IPS-15b (cell line): ENCODE measurements at regions not wholly inside any gene's neighbourhood (a gene's known extent, or its start where the extent isn't known, plus 50 kb on each side); places are given as distances from the start of the nearest gene placed in this dataset.

Experiments used
- H3K27me3 ChIP-seq: one replicate; pipeline ENCODE4 v1.6.1; 2013; ENCODE audit warnings: low read length; ENCODE audit not compliant: control insufficient read depth, insufficient read depth
- H3K36me3 ChIP-seq: one replicate; pipeline ENCODE4 v1.6.1; 2013; ENCODE audit warnings: low read length; ENCODE audit not compliant: control insufficient read depth, insufficient read depth
- H3K4me1 ChIP-seq: one replicate; pipeline ENCODE4 v1.6.1; 2013; ENCODE audit warnings: mild to moderate bottlenecking, low read length; ENCODE audit not compliant: control insufficient read depth, insufficient read depth
- H3K4me3 ChIP-seq: one replicate; pipeline ENCODE4 v1.5.1; 2013; ENCODE audit warnings: low read depth, low read length
- H3K9ac ChIP-seq: one replicate; pipeline ENCODE4 v1.6.1; 2013; ENCODE audit warnings: low read depth, mild to moderate bottlenecking, low read length
- H3K9me3 ChIP-seq: one replicate; pipeline ENCODE4 v1.6.1; 2013; ENCODE audit warnings: mild to moderate bottlenecking, low read length; ENCODE audit not compliant: control insufficient read depth, insufficient read depth

DNA sequence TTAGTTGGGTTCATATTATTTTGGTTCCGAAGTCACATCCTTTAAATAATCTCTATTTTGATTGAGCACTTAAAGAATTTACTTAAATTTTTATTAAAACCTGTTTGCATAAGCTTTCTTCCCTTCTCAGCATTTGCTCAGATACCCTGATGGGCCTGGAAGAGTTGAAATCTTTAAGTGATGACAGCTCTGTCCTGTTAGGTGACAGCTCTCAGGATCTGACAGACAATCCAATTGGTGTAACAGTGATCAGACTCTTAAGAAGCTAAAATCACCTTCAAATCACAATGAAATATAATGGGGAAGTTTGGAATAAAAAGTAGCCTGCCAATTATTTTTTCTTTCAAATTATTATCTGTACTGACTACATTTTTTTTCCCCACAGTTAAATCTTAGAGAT, 284.4 kb downstream of the LMO7 start:
- Histone ChIP-seq H3K9ac (no peak overlapping the region), H3K4me1 (no peaks in the 10 kb centered on the region), H3K27me3 (no peaks in the 10 kb centered on the region), H3K36me3 (no peaks in the 10 kb centered on the region), H3K9me3 (no peaks in the 10 kb centered on the region), H3K4me3 (no peak overlapping the region)

DNA sequence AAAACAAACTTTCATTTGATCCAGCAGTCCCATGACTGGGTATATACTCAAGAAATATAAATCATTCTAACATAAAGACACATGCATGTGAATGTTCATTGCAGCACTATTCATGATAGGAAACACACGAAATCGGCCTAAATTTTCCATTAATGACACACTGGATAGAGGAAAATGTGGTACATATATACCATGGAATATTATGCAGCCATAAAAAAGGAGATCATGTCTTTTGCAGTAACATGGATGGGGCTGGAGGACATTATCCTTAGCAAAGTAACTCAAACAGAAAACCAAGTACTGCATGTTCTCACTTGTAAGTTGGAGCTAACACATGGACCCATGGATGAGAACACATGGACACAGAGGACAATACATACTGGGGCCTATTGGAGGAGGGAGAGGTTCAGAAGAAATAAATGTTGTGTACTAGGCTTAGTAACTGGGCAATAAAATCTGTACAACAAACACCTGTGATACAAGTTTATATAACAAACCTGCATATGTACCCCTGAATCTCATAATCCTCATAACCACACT, 283.6 kb downstream of the LMO7 start:
- Histone ChIP-seq H3K4me3 (no peak overlapping the region), H3K9ac (no peak overlapping the region), H3K4me1 (no peaks in the 10 kb centered on the region), H3K9me3 (no peaks in the 10 kb centered on the region), H3K36me3 (no peaks in the 10 kb centered on the region), H3K27me3 (no peaks in the 10 kb centered on the region)

DNA sequence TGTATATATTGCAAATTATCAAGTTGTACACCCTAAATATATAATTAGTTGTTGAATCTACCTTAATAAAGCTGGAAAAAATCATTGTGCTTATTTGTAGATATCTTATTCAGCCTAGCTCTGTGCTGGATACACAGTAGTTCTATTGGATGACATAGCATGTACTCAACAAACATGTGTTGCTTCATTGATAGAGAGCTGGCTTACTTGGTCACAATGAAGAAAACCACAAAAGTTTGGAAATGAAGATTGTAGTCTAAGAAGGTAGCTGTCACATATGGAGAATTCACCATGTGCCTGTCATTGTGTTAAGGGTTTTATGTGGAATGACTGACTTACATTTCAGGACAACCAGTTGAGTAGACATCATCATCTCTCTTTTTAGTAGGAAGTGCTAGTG, 278.9 kb downstream of the LMO7 start:
- H3K9me3 ChIP-seq, result no peaks in the 10 kb centered on the region
- no peak overlapping the region for H3K9ac ChIP-seq
- H3K4me3 ChIP-seq, result no peak overlapping the region
- H3K4me1 ChIP-seq, result no peaks in the 10 kb centered on the region
- no peaks in the 10 kb centered on the region for H3K27me3 ChIP-seq
- no peaks in the 10 kb centered on the region for H3K36me3 ChIP-seq

DNA sequence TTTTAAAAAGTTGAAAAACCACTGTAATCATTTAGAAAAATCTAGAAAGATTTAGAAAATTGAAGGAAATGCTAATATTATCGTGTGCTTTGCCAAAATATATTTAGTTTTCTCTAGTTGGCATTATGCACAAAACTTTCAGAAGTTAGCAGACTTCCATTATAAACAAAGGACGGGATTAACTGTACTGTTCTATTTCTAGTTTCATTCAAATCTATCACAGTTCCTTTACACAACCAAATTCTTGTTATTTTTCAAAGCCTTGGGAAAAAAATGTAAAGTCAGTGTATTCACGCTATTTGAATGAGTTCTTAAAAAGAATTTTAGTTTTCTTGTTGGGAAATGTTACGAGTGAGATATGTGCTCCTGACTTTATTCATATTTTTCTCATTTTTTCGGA, 277.8 kb downstream of the LMO7 start:
- H3K4me1 ChIP-seq, result no peaks in the 10 kb centered on the region
- no peaks in the 10 kb centered on the region for H3K27me3 ChIP-seq
- H3K9me3 ChIP-seq, result no peaks in the 10 kb centered on the region
- H3K36me3 ChIP-seq, result no peaks in the 10 kb centered on the region
- H3K9ac ChIP-seq, result no peak overlapping the region
- no peak overlapping the region for H3K4me3 ChIP-seq

DNA sequence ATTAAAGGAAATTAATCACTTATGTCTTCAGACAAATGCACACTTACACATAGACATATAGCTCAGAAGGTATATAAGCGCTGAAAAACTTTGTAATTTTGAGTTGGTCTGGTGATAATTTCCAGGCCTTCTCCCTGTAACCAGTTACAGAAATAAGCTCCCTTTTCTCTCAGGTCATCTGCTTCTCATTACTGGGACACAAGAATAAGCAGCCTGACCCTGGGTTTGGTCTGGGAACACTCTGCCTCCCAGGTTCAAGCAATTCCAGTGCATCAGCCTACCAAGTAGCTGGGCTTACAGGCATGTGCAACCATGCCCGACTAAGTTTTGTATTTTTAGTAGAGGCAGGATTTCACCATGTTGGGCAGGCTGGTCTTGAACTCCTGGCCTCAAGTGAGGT, 274.5 kb downstream of the LMO7 start:
- H3K4me3 ChIP-seq, result no peak overlapping the region
- H3K9me3 ChIP-seq, result no peaks in the 10 kb centered on the region
- no peaks in the 10 kb centered on the region for H3K4me1 ChIP-seq
- H3K9ac ChIP-seq, result no peak overlapping the region
- H3K27me3 ChIP-seq, result no peaks in the 10 kb centered on the region
- H3K36me3 ChIP-seq, result no peaks in the 10 kb centered on the region
